ENCODE measurements at regions not wholly inside any gene's neighbourhood (a gene's known extent, or its start where the extent isn't known, plus 50 kb on each side); places are given as distances from the start of the nearest gene placed in this dataset.

GRCh38 chr5:164439799-164440198 lies 934.4 kb downstream of the MAT2B start:
- no peak overlapping the region for H2AFZ ChIP-seq (ENCODE audit: low read depth, low read length)
- H3K36me3 ChIP-seq (ENCODE audit: control insufficient read depth in 1 of 2, insufficient read depth in 2 of 2, low read depth in 1 of 2, low read length in 2 of 2) = no peaks in the 10 kb centered on the region
- no peak overlapping the region for H3K4ac ChIP-seq (ENCODE audit: low read depth in 1 of 2, low read length in 2 of 2)
- H3K4me1 ChIP-seq (ENCODE audit: control insufficient read depth, insufficient read depth, low read depth, low read length) = no peaks in the 10 kb centered on the region
- no peak overlapping the region for H2BK12ac ChIP-seq (ENCODE audit: low read length in 2 of 2)
- H3K18ac ChIP-seq (ENCODE audit: low read depth in 1 of 2, low read length in 2 of 2) = no peak overlapping the region
- no peaks in the 10 kb centered on the region for H3K9me3 ChIP-seq (ENCODE audit: control insufficient read depth, low read length)
- H4K91ac ChIP-seq (ENCODE audit: low read length) = no peak overlapping the region
- H3K4me2 ChIP-seq (ENCODE audit: low read length, poor library complexity, severe bottlenecking) = no peak overlapping the region
- H3K14ac ChIP-seq (ENCODE audit: low read length in 2 of 2) = no peak overlapping the region
- H4K8ac ChIP-seq (ENCODE audit: low read length) = no peak overlapping the region
- H2BK5ac ChIP-seq (ENCODE audit: low read depth, low read length, poor library complexity, severe bottlenecking) = no peak overlapping the region
- no peak overlapping the region for H3K9ac ChIP-seq (ENCODE audit: low read length)
- H3K4me3 ChIP-seq (ENCODE audit: insufficient read depth in 1 of 2, low read depth in 1 of 2, low read length in 2 of 2) = no peak overlapping the region
- H2BK120ac ChIP-seq (ENCODE audit: low read depth, low read length) = no peak overlapping the region
- no peak for DNase-seq
- H3K79me1 ChIP-seq (replicated peaks; ENCODE audit: low read length, poor library complexity, severe bottlenecking) = no peaks in the 10 kb centered on the region
- no peak overlapping the region for H3K27ac ChIP-seq (ENCODE audit: low read length, poor library complexity, severe bottlenecking)
- H2BK15ac ChIP-seq (ENCODE audit: low read depth, poor library complexity, severe bottlenecking) = no peak overlapping the region
- no CpG with 5 or more reads among the region's 1 CpG for WGBS
- H3K23ac ChIP-seq (ENCODE audit: low read length in 2 of 2) = no peak overlapping the region
- H2AK5ac ChIP-seq (ENCODE audit: low read length, severe bottlenecking) = no peak overlapping the region
- H3K27me3 ChIP-seq (ENCODE audit: control insufficient read depth in 1 of 2, insufficient read depth in 1 of 2, low read length in 2 of 2) = no peaks in the 10 kb centered on the region

DNA sequence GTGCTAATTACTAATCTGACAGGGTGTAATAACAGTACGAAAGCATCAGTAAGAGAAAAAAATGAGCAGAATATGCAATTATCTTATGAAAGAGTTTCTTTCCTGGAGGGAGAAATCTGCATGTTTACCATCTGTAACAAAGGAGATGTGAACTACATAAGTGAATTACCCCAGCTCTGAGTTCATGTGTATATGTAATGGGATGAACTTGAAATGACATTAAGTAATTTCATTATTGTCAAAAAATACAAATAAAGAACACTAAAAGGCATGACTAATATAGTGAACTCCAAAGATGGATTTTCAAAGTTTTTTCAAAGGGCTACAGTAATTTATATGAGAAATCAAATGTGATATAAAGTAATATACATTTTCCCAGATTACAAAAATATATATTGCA lies 944.0 kb downstream of the MAT2B start:
- no peak for DNase-seq
- Histone ChIP-seq H3K4ac (ENCODE audit: low read depth in 1 of 2, low read length in 2 of 2) (no peak overlapping the region), H2BK12ac (ENCODE audit: low read length in 2 of 2) (no peak overlapping the region), H3K4me3 (ENCODE audit: insufficient read depth in 1 of 2, low read depth in 1 of 2, low read length in 2 of 2) (no peak overlapping the region), H2BK15ac (ENCODE audit: low read depth, poor library complexity, severe bottlenecking) (no peak overlapping the region), H2AK5ac (ENCODE audit: low read length, severe bottlenecking) (no peak overlapping the region), H3K36me3 (ENCODE audit: control insufficient read depth in 1 of 2, insufficient read depth in 2 of 2, low read depth in 1 of 2, low read length in 2 of 2) (no peaks in the 10 kb centered on the region), H4K91ac (ENCODE audit: low read length) (no peak overlapping the region), H3K79me1 (replicated peaks; ENCODE audit: low read length, poor library complexity, severe bottlenecking) (no peaks in the 10 kb centered on the region), H3K23ac (ENCODE audit: low read length in 2 of 2) (no peak overlapping the region), H3K18ac (ENCODE audit: low read depth in 1 of 2, low read length in 2 of 2) (no peak overlapping the region), H2AFZ (ENCODE audit: low read depth, low read length) (no peak overlapping the region), H3K4me2 (ENCODE audit: low read length, poor library complexity, severe bottlenecking) (no peak overlapping the region), H3K4me1 (ENCODE audit: control insufficient read depth, insufficient read depth, low read depth, low read length) (no peaks in the 10 kb centered on the region), H3K27me3 (ENCODE audit: control insufficient read depth in 1 of 2, insufficient read depth in 1 of 2, low read length in 2 of 2) (no peaks in the 10 kb centered on the region), H3K27ac (ENCODE audit: low read length, poor library complexity, severe bottlenecking) (no peak overlapping the region), H4K8ac (ENCODE audit: low read length) (no peak overlapping the region), H2BK120ac (ENCODE audit: low read depth, low read length) (no peak overlapping the region), H3K9ac (ENCODE audit: low read length) (no peak overlapping the region), H2BK5ac (ENCODE audit: low read depth, low read length, poor library complexity, severe bottlenecking) (no peak overlapping the region), H3K14ac (ENCODE audit: low read length in 2 of 2) (no peak overlapping the region), H3K9me3 (ENCODE audit: control insufficient read depth, low read length) (no peaks in the 10 kb centered on the region)
- 96% methylated on average over 1 of the region's 1 CpG for WGBS

DNA sequence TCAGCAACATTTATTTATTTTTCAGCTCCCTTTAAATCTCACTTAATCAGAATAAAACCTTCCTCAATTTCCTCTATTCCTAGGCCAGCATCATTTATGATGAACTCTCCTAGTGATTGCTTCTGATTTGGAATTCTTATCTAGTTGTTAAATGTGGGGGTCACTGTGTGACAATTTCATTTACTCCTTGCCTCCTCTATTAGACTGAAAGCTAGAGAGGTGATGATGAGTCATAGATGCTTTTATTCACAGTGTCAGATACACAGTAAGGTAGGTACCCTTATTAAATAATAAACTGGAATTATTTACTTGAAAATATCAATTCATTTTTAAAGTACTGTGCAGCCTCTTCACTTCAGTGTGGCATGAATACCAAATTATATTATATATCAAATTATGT lies 960.6 kb downstream of the MAT2B start:
- Histone ChIP-seq H4K8ac (ENCODE audit: low read length) (no peak overlapping the region), H3K79me1 (replicated peaks; ENCODE audit: low read length, poor library complexity, severe bottlenecking) (no peaks in the 10 kb centered on the region), H2BK120ac (ENCODE audit: low read depth, low read length) (no peak overlapping the region), H3K9ac (ENCODE audit: low read length) (no peak overlapping the region), H3K4me3 (ENCODE audit: insufficient read depth in 1 of 2, low read depth in 1 of 2, low read length in 2 of 2) (no peak overlapping the region), H3K4me2 (ENCODE audit: low read length, poor library complexity, severe bottlenecking) (no peak overlapping the region), H2AFZ (ENCODE audit: low read depth, low read length) (no peak overlapping the region), H2AK5ac (ENCODE audit: low read length, severe bottlenecking) (no peak overlapping the region), H3K36me3 (ENCODE audit: control insufficient read depth in 1 of 2, insufficient read depth in 2 of 2, low read depth in 1 of 2, low read length in 2 of 2) (no peaks in the 10 kb centered on the region), H4K91ac (ENCODE audit: low read length) (no peak overlapping the region), H2BK15ac (ENCODE audit: low read depth, poor library complexity, severe bottlenecking) (no peak overlapping the region), H3K9me3 (ENCODE audit: control insufficient read depth, low read length) (no peaks in the 10 kb centered on the region), H3K14ac (ENCODE audit: low read length in 2 of 2) (no peak overlapping the region), H3K4me1 (ENCODE audit: control insufficient read depth, insufficient read depth, low read depth, low read length) (no peaks in the 10 kb centered on the region), H3K27me3 (ENCODE audit: control insufficient read depth in 1 of 2, insufficient read depth in 1 of 2, low read length in 2 of 2) (no peaks in the 10 kb centered on the region), H3K23ac (ENCODE audit: low read length in 2 of 2) (no peak overlapping the region), H3K18ac (ENCODE audit: low read depth in 1 of 2, low read length in 2 of 2) (no peak overlapping the region), H2BK12ac (ENCODE audit: low read length in 2 of 2) (no peak overlapping the region), H3K4ac (ENCODE audit: low read depth in 1 of 2, low read length in 2 of 2) (no peak overlapping the region), H2BK5ac (ENCODE audit: low read depth, low read length, poor library complexity, severe bottlenecking) (no peak overlapping the region), H3K27ac (ENCODE audit: low read length, poor library complexity, severe bottlenecking) (no peak overlapping the region)
- no peak for DNase-seq

GRCh38 chr5:164470312-164470711 lies 964.9 kb downstream of the MAT2B start:
- H3K36me3 ChIP-seq (ENCODE audit: control insufficient read depth in 1 of 2, insufficient read depth in 2 of 2, low read depth in 1 of 2, low read length in 2 of 2) = no peaks in the 10 kb centered on the region
- no peak overlapping the region for H4K8ac ChIP-seq (ENCODE audit: low read length)
- no peak overlapping the region for H3K14ac ChIP-seq (ENCODE audit: low read length in 2 of 2)
- no peaks in the 10 kb centered on the region for H3K4me1 ChIP-seq (ENCODE audit: control insufficient read depth, insufficient read depth, low read depth, low read length)
- no peak overlapping the region for H3K27ac ChIP-seq (ENCODE audit: low read length, poor library complexity, severe bottlenecking)
- H3K18ac ChIP-seq (ENCODE audit: low read depth in 1 of 2, low read length in 2 of 2) = no peak overlapping the region
- H2AFZ ChIP-seq (ENCODE audit: low read depth, low read length) = no peak overlapping the region
- no peaks in the 10 kb centered on the region for H3K9me3 ChIP-seq (ENCODE audit: control insufficient read depth, low read length)
- no peak overlapping the region for H3K4me3 ChIP-seq (ENCODE audit: insufficient read depth in 1 of 2, low read depth in 1 of 2, low read length in 2 of 2)
- no peak overlapping the region for H3K9ac ChIP-seq (ENCODE audit: low read length)
- no peak overlapping the region for H2BK120ac ChIP-seq (ENCODE audit: low read depth, low read length)
- no peak overlapping the region for H3K4ac ChIP-seq (ENCODE audit: low read depth in 1 of 2, low read length in 2 of 2)
- no peak overlapping the region for H3K23ac ChIP-seq (ENCODE audit: low read length in 2 of 2)
- no peak overlapping the region for H4K91ac ChIP-seq (ENCODE audit: low read length)
- no peak overlapping the region for H2BK12ac ChIP-seq (ENCODE audit: low read length in 2 of 2)
- no peak for DNase-seq
- H2AK5ac ChIP-seq (ENCODE audit: low read length, severe bottlenecking) = no peak overlapping the region
- H3K79me1 ChIP-seq (replicated peaks; ENCODE audit: low read length, poor library complexity, severe bottlenecking) = no peaks in the 10 kb centered on the region
- H2BK15ac ChIP-seq (ENCODE audit: low read depth, poor library complexity, severe bottlenecking) = no peak overlapping the region
- no peak overlapping the region for H3K4me2 ChIP-seq (ENCODE audit: low read length, poor library complexity, severe bottlenecking)
- 74% methylated on average over 1 of the region's 1 CpG for WGBS
- no peaks in the 10 kb centered on the region for H3K27me3 ChIP-seq (ENCODE audit: control insufficient read depth in 1 of 2, insufficient read depth in 1 of 2, low read length in 2 of 2)
- no peak overlapping the region for H2BK5ac ChIP-seq (ENCODE audit: low read depth, low read length, poor library complexity, severe bottlenecking)
